PC-9 (cell line): ENCODE measurements at regions not wholly inside any gene's neighbourhood (a gene's known extent, or its start where the extent isn't known, plus 50 kb on each side); places are given as distances from the start of the nearest gene placed in this dataset.

Source experiments
- BruUV-seq: library from RNA; stranded (reverse); fragments of 400-500 nt; replicated peaks from 2 replicates; lab custom pipeline; 2021; lab: Mats Ljungman, UMichigan
- CTCF ChIA-PET: fragments of 300-600 bp; sonication (Branson Sonifier 250); formaldehyde crosslinking; loops from one replicate; lab custom pipeline; 2022; ENCODE audit warnings: antibody characterized with exemption; lab: Charles Lee
- POLR2A ChIA-PET: fragments of 300-600 bp; sonication (Branson Sonifier 250); formaldehyde crosslinking; loops from one replicate; lab custom pipeline; 2022; ENCODE audit warnings: antibody characterized with exemption; ENCODE audit not compliant: unreplicated experiment; lab: Charles Lee
- DNase-seq, 2 experiments: peaks; one replicate each; pipeline versions ENCODE4 v3.0.0 to v3.0.0-alpha.2; 2015 to 2022; ENCODE audit warnings: mixed read lengths in 1 of 2
- H2AFZ ChIP-seq: fragments of 200-600 bp; sonication (generic); 2 replicates; pipeline ENCODE4 v1.8.1; 2017; ENCODE audit warnings: antibody characterized with exemption
- H3F3A ChIP-seq: fragments of 200-600 bp; sonication (generic); 2 replicates; pipeline ENCODE4 v1.8.1; 2017; ENCODE audit warnings: antibody characterized with exemption, mild to moderate bottlenecking, low read depth; ENCODE audit not compliant: insufficient read depth
- H3K27ac ChIP-seq: fragments of 200-600 bp; sonication (generic); 2 replicates; pipeline ENCODE4 v1.6.1; 2016; ENCODE audit warnings: mixed run types
- H3K27me3 ChIP-seq: fragments of 200-600 bp; sonication (generic); 2 replicates; pipeline ENCODE4 v1.6.1; 2016; ENCODE audit warnings: low read depth, mixed run types; ENCODE audit not compliant: insufficient read depth
- H3K36me3 ChIP-seq: fragments of 200-600 bp; sonication (generic); 2 replicates; pipeline ENCODE4 v1.6.1; 2016; ENCODE audit warnings: low read depth, mixed run types
- H3K4me1 ChIP-seq: fragments of 200-600 bp; sonication (generic); replicated peaks from 2 replicates; pipeline ENCODE4 v1.6.1; 2016; ENCODE audit warnings: mixed run types; ENCODE audit not compliant: insufficient read depth
- H3K4me2 ChIP-seq: fragments of 200-600 bp; sonication (generic); 2 replicates; pipeline ENCODE4 v1.6.1; 2017; ENCODE audit warnings: mixed run types
- H3K4me3 ChIP-seq: fragments of 200-600 bp; sonication (generic); 2 replicates; pipeline ENCODE4 v1.6.1; 2016; ENCODE audit warnings: mixed run types
- H3K79me2 ChIP-seq: fragments of 200-600 bp; sonication (generic); 2 replicates; pipeline ENCODE4 v1.6.1; 2017; ENCODE audit warnings: low read depth, mixed run types
- H3K9me2 ChIP-seq: fragments of 200-600 bp; sonication (generic); 2 replicates; pipeline ENCODE4 v1.8.1; 2017; ENCODE audit warnings: mild to moderate bottlenecking; ENCODE audit not compliant: insufficient read depth
- H3K9me3 ChIP-seq: fragments of 200-600 bp; sonication (generic); 2 replicates; pipeline ENCODE4 v1.8.1; 2016; ENCODE audit warnings: low read depth; ENCODE audit not compliant: insufficient read depth
- H4K20me1 ChIP-seq: fragments of 200-600 bp; sonication (generic); 2 replicates; pipeline ENCODE4 v1.8.1; 2017; ENCODE audit not compliant: insufficient read depth
- CTCF ChIP-seq: fragments of 200-600 bp; sonication (generic); conservative IDR thresholded peaks from 2 replicates; pipeline ENCODE4 v1.6.1; 2017; ENCODE audit warnings: mixed run types, antibody characterized with exemption, mild to moderate bottlenecking, moderate library complexity
- EZH2 ChIP-seq: fragments of 200-600 bp; sonication (generic); IDR thresholded peaks from 2 replicates; pipeline ENCODE4 v1.8.0; 2017; ENCODE audit warnings: antibody characterized with exemption, low read depth
- intact Hi-C: fragments of 100-400 bp; cut with micrococcal nuclease; formaldehyde crosslinking; loops from one replicate; pipeline ENCODE4 v1.10.0; 2022; ENCODE audit not compliant: unreplicated experiment

GRCh38 chr10:90167174-90168064, 466.0 kb downstream of the KIF20B start:
- Histone ChIP-seq H4K20me1 (no peaks in the 10 kb centered on the region), H3K9me2 (no peaks in the 10 kb centered on the region), H3K79me2 (no peaks in the 10 kb centered on the region), H2AFZ (no peak overlapping the region), H3K36me3 (no peaks in the 10 kb centered on the region), H3K27me3 (no peaks in the 10 kb centered on the region), H3K4me2 (no peak overlapping the region), H3K4me1 (no peaks in the 10 kb centered on the region), H3K27ac (no peak overlapping the region), H3K4me3 (no peak overlapping the region), H3F3A (no peaks in the 10 kb centered on the region), H3K9me3 (no peaks in the 10 kb centered on the region)
- intact Hi-C loops, result no loop called here
- no TSS peak for BruUV-seq
- CTCF ChIA-PET, result no interaction called here
- TF ChIP-seq CTCF (no peak), EZH2 (no peak)
- DNase-seq, result no peak
- POLR2A ChIA-PET, result no interaction called here

- Histone ChIP-seq H3F3A (no peaks in the 10 kb centered on the region), H3K9me3 (no peaks in the 10 kb centered on the region), H3K4me2 (no peak overlapping the region), H3K27ac (no peak overlapping the region), H3K36me3 (no peaks in the 10 kb centered on the region), H3K4me1 (no peaks in the 10 kb centered on the region), H3K9me2 (no peaks in the 10 kb centered on the region), H3K4me3 (no peak overlapping the region), H3K27me3 (no peaks in the 10 kb centered on the region), H3K79me2 (no peaks in the 10 kb centered on the region), H4K20me1 (no peaks in the 10 kb centered on the region), H2AFZ (no peak overlapping the region)
- ChIA-PET POLR2A (no interaction called here), CTCF (no interaction called here)
- DNase-seq, result no peak
- TF ChIP-seq EZH2 (no peak), CTCF (no peak)
- BruUV-seq, result no TSS peak
- intact Hi-C loops, result no loop called here
Observed at GRCh38 chr10:90168244-90168643, 466.9 kb downstream of the KIF20B start.

GRCh38 chr10:90171014-90171722, 469.8 kb downstream of the KIF20B start:
- POLR2A ChIA-PET, result no interaction called here
- CTCF ChIA-PET, result no interaction called here
- no peaks in the 10 kb centered on the region for H3K27me3 ChIP-seq
- H3K4me2 ChIP-seq, result no peak overlapping the region
- no peaks in the 10 kb centered on the region for H3K4me1 ChIP-seq
- H3K36me3 ChIP-seq, result no peaks in the 10 kb centered on the region
- H3F3A ChIP-seq, result no peaks in the 10 kb centered on the region
- no peaks in the 10 kb centered on the region for H3K79me2 ChIP-seq
- no peaks in the 10 kb centered on the region for H3K9me3 ChIP-seq
- no peak overlapping the region for H3K4me3 ChIP-seq
- no peak for DNase-seq
- no peaks in the 10 kb centered on the region for H3K9me2 ChIP-seq
- H2AFZ ChIP-seq, result no peak overlapping the region
- no peak overlapping the region for H3K27ac ChIP-seq
- TF ChIP-seq EZH2 (no peak), CTCF (no peak)
- intact Hi-C loops, result no loop called here
- no peaks in the 10 kb centered on the region for H4K20me1 ChIP-seq
- no TSS peak for BruUV-seq
